ENCODE measurements at regions not wholly inside any gene's neighbourhood (a gene's known extent, or its start where the extent isn't known, plus 50 kb on each side); places are given as distances from the start of the nearest gene placed in this dataset.

- no peak overlapping the region for H3K4me3 ChIP-seq (ENCODE audit: insufficient read length, low read depth)
- no peak overlapping the region for H3K9ac ChIP-seq (ENCODE audit: insufficient read length, low read depth)
- H3K4me1 ChIP-seq (ENCODE audit: insufficient read depth, insufficient read length) = no peaks in the 10 kb centered on the region
- no peaks in the 10 kb centered on the region for H3K9me3 ChIP-seq (ENCODE audit: insufficient read depth, low read length)
- no peak for TF ChIP-seq YY1 (IDR thresholded peaks at IDR 0.05; ENCODE audit: insufficient read depth, insufficient read length)
- TF ChIP-seq SUZ12 (IDR thresholded peaks at IDR 0.05; ENCODE audit: extremely low read depth, insufficient read depth, insufficient read length) = no peak
- no peak for TF ChIP-seq ZNF274 (IDR thresholded peaks at IDR 0.05; ENCODE audit: low read depth, low read length)
- no peak for DNase-seq (ENCODE audit: low read depth, low spot score)
- H3K27me3 ChIP-seq (ENCODE audit: insufficient read depth, insufficient read length) = no peaks in the 10 kb centered on the region
- H3K36me3 ChIP-seq (ENCODE audit: insufficient read depth, insufficient read length, low read length) = no peaks in the 10 kb centered on the region
These were observed 656.6 kb downstream of the CBLN2 start for GRCh38 chr18:71887509-71887908.

DNA sequence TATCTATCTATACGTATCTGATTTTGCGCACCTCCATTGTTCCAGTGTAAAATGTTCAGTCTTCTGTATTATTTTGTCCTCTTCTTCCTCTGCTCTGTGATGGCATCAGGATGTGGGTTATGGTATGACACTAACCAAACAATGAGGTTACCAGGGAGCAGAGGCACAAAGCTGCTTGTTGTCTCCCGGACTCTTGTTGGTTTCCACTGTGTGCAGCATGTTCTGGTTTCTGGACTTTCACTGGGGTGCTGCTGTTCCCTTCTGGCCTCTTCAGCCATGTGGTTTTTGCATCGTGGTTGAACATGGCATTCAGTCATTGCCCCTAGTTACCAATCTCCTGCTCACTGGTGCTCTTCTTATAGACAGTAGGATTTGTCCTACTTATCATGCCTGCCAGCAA, 665.9 kb downstream of the CBLN2 start:
- Histone ChIP-seq H3K27me3 (ENCODE audit: insufficient read depth, insufficient read length) (no peaks in the 10 kb centered on the region), H3K36me3 (ENCODE audit: insufficient read depth, insufficient read length, low read length) (no peaks in the 10 kb centered on the region), H3K9me3 (ENCODE audit: insufficient read depth, low read length) (no peaks in the 10 kb centered on the region), H3K4me1 (ENCODE audit: insufficient read depth, insufficient read length) (no peaks in the 10 kb centered on the region), H3K9ac (ENCODE audit: insufficient read length, low read depth) (no peak overlapping the region), H3K4me3 (ENCODE audit: insufficient read length, low read depth) (no peak overlapping the region)
- no peak for DNase-seq (ENCODE audit: low read depth, low spot score)
- TF ChIP-seq ZNF274 (IDR thresholded peaks at IDR 0.05; ENCODE audit: low read depth, low read length) (no peak), SUZ12 (IDR thresholded peaks at IDR 0.05; ENCODE audit: extremely low read depth, insufficient read depth, insufficient read length) (no peak), YY1 (IDR thresholded peaks at IDR 0.05; ENCODE audit: insufficient read depth, insufficient read length) (no peak)

GRCh38 chr18:71873695-71874094, 670.4 kb downstream of the CBLN2 start:
- Histone ChIP-seq H3K36me3 (ENCODE audit: insufficient read depth, insufficient read length, low read length) (no peaks in the 10 kb centered on the region), H3K4me1 (ENCODE audit: insufficient read depth, insufficient read length) (no peaks in the 10 kb centered on the region), H3K4me3 (ENCODE audit: insufficient read length, low read depth) (no peak overlapping the region), H3K9ac (ENCODE audit: insufficient read length, low read depth) (no peak overlapping the region), H3K27me3 (ENCODE audit: insufficient read depth, insufficient read length) (no peaks in the 10 kb centered on the region), H3K9me3 (ENCODE audit: insufficient read depth, low read length) (no peaks in the 10 kb centered on the region)
- no peak for TF ChIP-seq ZNF274 (IDR thresholded peaks at IDR 0.05; ENCODE audit: low read depth, low read length)
- no peak for TF ChIP-seq YY1 (IDR thresholded peaks at IDR 0.05; ENCODE audit: insufficient read depth, insufficient read length)
- TF ChIP-seq SUZ12 (IDR thresholded peaks at IDR 0.05; ENCODE audit: extremely low read depth, insufficient read depth, insufficient read length) = no peak
- DNase-seq (ENCODE audit: low read depth, low spot score) = no peak

DNA sequence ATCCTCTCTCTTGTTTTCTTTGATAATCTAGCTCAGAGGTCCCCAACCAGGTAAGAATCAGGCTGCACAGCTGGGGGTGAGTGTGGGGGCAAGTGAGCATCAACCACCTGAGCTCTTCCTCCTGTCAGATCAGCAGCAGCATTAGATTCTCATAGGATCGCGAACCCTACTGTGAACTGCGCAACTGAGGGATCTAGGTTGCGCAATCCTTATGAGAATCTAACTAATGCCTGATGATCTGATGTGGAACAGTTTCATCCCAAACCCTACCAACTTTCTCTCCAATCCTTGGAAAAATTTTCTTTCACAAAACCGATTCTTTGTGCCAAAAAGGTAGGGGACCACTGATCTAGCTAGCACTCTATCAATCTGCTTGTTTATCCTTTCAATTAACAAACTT, 678.3 kb downstream of the CBLN2 start:
- Histone ChIP-seq H3K4me1 (ENCODE audit: insufficient read depth, insufficient read length) (no peaks in the 10 kb centered on the region), H3K27me3 (ENCODE audit: insufficient read depth, insufficient read length) (no peaks in the 10 kb centered on the region), H3K36me3 (ENCODE audit: insufficient read depth, insufficient read length, low read length) (no peaks in the 10 kb centered on the region), H3K9ac (ENCODE audit: insufficient read length, low read depth) (no peak overlapping the region), H3K9me3 (ENCODE audit: insufficient read depth, low read length) (no peaks in the 10 kb centered on the region), H3K4me3 (ENCODE audit: insufficient read length, low read depth) (no peak overlapping the region)
- no peak for TF ChIP-seq YY1 (IDR thresholded peaks at IDR 0.05; ENCODE audit: insufficient read depth, insufficient read length)
- no peak for TF ChIP-seq SUZ12 (IDR thresholded peaks at IDR 0.05; ENCODE audit: extremely low read depth, insufficient read depth, insufficient read length)
- no peak for TF ChIP-seq ZNF274 (IDR thresholded peaks at IDR 0.05; ENCODE audit: low read depth, low read length)
- DNase-seq (ENCODE audit: low read depth, low spot score) = no peak

DNA sequence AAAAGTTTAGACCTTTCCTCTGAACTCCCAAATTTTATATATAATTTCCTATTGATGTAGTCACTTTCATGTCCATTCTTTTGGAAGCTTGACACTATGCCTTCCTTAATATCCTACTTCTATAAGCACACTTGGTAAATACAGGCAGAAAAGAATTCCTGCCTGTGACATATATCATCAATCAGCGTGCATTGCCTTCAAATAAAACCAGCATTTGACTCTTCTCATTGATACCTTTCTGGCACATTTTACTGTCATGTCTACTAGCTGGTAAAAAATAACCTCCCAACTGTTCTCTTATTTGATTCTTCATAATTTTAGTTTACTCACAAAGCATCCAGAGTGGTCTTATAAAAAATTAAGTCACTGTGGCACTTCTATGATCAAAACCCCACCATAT, 693.5 kb downstream of the CBLN2 start:
- H3K27me3 ChIP-seq (ENCODE audit: insufficient read depth, insufficient read length) = no peaks in the 10 kb centered on the region
- no peaks in the 10 kb centered on the region for H3K4me1 ChIP-seq (ENCODE audit: insufficient read depth, insufficient read length)
- H3K4me3 ChIP-seq (ENCODE audit: insufficient read length, low read depth) = no peak overlapping the region
- TF ChIP-seq SUZ12 (IDR thresholded peaks at IDR 0.05; ENCODE audit: extremely low read depth, insufficient read depth, insufficient read length) (no peak), YY1 (IDR thresholded peaks at IDR 0.05; ENCODE audit: insufficient read depth, insufficient read length) (no peak), ZNF274 (IDR thresholded peaks at IDR 0.05; ENCODE audit: low read depth, low read length) (no peak)
- H3K36me3 ChIP-seq (ENCODE audit: insufficient read depth, insufficient read length, low read length) = no peaks in the 10 kb centered on the region
- no peak overlapping the region for H3K9ac ChIP-seq (ENCODE audit: insufficient read length, low read depth)
- peaks cover 7% of the 10 kb centered on the region; the same call in 1 of the 2 replicates for H3K9me3 ChIP-seq (ENCODE audit: insufficient read depth, low read length)
- no peak for DNase-seq (ENCODE audit: low read depth, low spot score)

DNA sequence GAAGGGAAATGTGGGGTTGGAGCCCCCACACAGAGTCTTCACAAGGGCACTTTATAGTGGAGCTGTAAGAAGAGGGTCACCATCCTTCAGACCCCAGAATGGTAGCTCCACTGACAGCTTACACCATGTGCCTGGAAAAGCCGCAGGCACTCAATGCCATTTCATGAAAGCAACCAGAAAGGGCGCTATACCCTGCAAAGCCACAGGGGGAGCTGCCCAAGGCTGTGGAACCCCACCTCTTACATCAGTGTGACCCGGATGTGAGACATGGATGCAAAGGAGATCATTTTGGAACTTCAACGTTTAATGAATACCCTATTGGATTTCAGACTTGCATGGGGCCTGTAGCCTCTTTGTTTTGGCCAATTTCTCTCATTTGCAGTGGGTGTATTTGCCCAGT, 694.7 kb downstream of the CBLN2 start:
- TF ChIP-seq YY1 (IDR thresholded peaks at IDR 0.05; ENCODE audit: insufficient read depth, insufficient read length) (no peak), ZNF274 (IDR thresholded peaks at IDR 0.05; ENCODE audit: low read depth, low read length) (no peak), SUZ12 (IDR thresholded peaks at IDR 0.05; ENCODE audit: extremely low read depth, insufficient read depth, insufficient read length) (no peak)
- no peak overlapping the region for H3K9ac ChIP-seq (ENCODE audit: insufficient read length, low read depth)
- no peaks in the 10 kb centered on the region for H3K4me1 ChIP-seq (ENCODE audit: insufficient read depth, insufficient read length)
- no peaks in the 10 kb centered on the region for H3K27me3 ChIP-seq (ENCODE audit: insufficient read depth, insufficient read length)
- peaks cover 7% of the 10 kb centered on the region; the same call in 1 of the 2 replicates for H3K9me3 ChIP-seq (ENCODE audit: insufficient read depth, low read length)
- H3K36me3 ChIP-seq (ENCODE audit: insufficient read depth, insufficient read length, low read length) = no peaks in the 10 kb centered on the region
- no peak for DNase-seq (ENCODE audit: low read depth, low spot score)
- no peak overlapping the region for H3K4me3 ChIP-seq (ENCODE audit: insufficient read length, low read depth)

GRCh38 chr18:71846716-71847115, 697.4 kb downstream of the CBLN2 start:
- no peaks in the 10 kb centered on the region for H3K27me3 ChIP-seq (ENCODE audit: insufficient read depth, insufficient read length)
- no peaks in the 10 kb centered on the region for H3K36me3 ChIP-seq (ENCODE audit: insufficient read depth, insufficient read length, low read length)
- no peak overlapping the region for H3K4me3 ChIP-seq (ENCODE audit: insufficient read length, low read depth)
- H3K9ac ChIP-seq (ENCODE audit: insufficient read length, low read depth) = no peak overlapping the region
- H3K9me3 ChIP-seq (ENCODE audit: insufficient read depth, low read length) = peaks cover 7% of the 10 kb centered on the region; the same call in 1 of the 2 replicates
- TF ChIP-seq YY1 (IDR thresholded peaks at IDR 0.05; ENCODE audit: insufficient read depth, insufficient read length) (no peak), ZNF274 (IDR thresholded peaks at IDR 0.05; ENCODE audit: low read depth, low read length) (no peak), SUZ12 (IDR thresholded peaks at IDR 0.05; ENCODE audit: extremely low read depth, insufficient read depth, insufficient read length) (no peak)
- H3K4me1 ChIP-seq (ENCODE audit: insufficient read depth, insufficient read length) = no peaks in the 10 kb centered on the region
- DNase-seq (ENCODE audit: low read depth, low spot score) = no peak
